HepG2 (cell line): ENCODE measurements at regions not wholly inside any gene's neighbourhood (a gene's known extent, or its start where the extent isn't known, plus 50 kb on each side); places are given as distances from the start of the nearest gene placed in this dataset.

Experiments
- ATAC-seq: fragments of 200-7000 bp; cut with Tn5 transposase; 3 replicates; pipeline ENCODE4 v1.9.1; 2020; ENCODE audit warnings: mild to moderate bottlenecking, moderate library complexity
- BruUV-seq: library from RNA; stranded (reverse); fragments of 400-500 nt; replicated peaks from 2 replicates; lab custom pipeline; 2021; lab: Mats Ljungman, UMichigan
- CTCF ChIA-PET: fragments of 300-600 bp; formaldehyde crosslinking; extraction: SDS; loops from one replicate; lab custom pipeline; 2021; ENCODE audit warnings: low total read pairs, inconsistent platforms, low intra/inter-chr PET ratio; lab: Yijun Ruan, JAX
- POLR2A ChIA-PET: fragments of 350-600 bp; sonication (Branson Sonifier 250); formaldehyde crosslinking; loops from one replicate; lab custom pipeline; 2020; ENCODE audit warnings: antibody characterized with exemption, inconsistent platforms; lab: Yijun Ruan, JAX
- DNase-seq: peaks from one replicate; pipeline ENCODE4 v3.0.0-alpha.2; 2015; ENCODE audit warnings: low spot score
- FAIRE-seq: peaks from 3 replicates; lab custom pipeline; 2011; peaks lifted over from hg19 to GRCh38; lab: Jason Lieb, UNC
- H2AFZ ChIP-seq: one replicate; pipeline ENCODE4 v1.6.1; 2011; ENCODE audit warnings: low read length, inconsistent platforms
- H3K27ac ChIP-seq: fragments of 300-600 bp; 3 replicates; pipeline ENCODE4 v1.8.0; 2011; ENCODE audit warnings: mixed run types, mild to moderate bottlenecking, mixed read lengths, low read length, inconsistent platforms; ENCODE audit not compliant: insufficient read depth; ENCODE audit errors: extremely low read length
- H3K27me3 ChIP-seq, 2 experiments: fragments of 200-600 bp in 1 of 2; 2 replicates in 1 of 2; 3 replicates in 1 of 2; pipeline versions ENCODE4 v1.6.0 to v1.8.0; 2011; ENCODE audit warnings: low read length in 2 of 2, mild to moderate bottlenecking in 2 of 2, moderate library complexity in 2 of 2, inconsistent platforms in 1 of 2; ENCODE audit not compliant: insufficient read depth in 2 of 2, control insufficient read depth in 1 of 2
- H3K36me3 ChIP-seq, 2 experiments: fragments of 200-600 bp in 1 of 2; replicated peaks in 1 of 2; 2 replicates in 1 of 2; 3 replicates in 1 of 2; pipeline versions ENCODE4 v1.5.1 to v1.8.0; 2011; ENCODE audit warnings: low read length in 2 of 2, inconsistent platforms in 1 of 2; ENCODE audit not compliant: insufficient read depth in 2 of 2, control insufficient read depth in 1 of 2
- H3K4me1 ChIP-seq: 2 replicates; pipeline ENCODE4 v1.5.1; 2012; ENCODE audit warnings: low read length, inconsistent platforms; ENCODE audit not compliant: insufficient read depth
- H3K4me2 ChIP-seq: 2 replicates; pipeline ENCODE4 v1.6.0; 2011; ENCODE audit warnings: low read depth, low read length, inconsistent platforms
- H3K4me3 ChIP-seq, 3 experiments: fragments of 200-600 bp in 1 of 3; sonication (generic), shearing (Covaris generic) in 1 of 3; replicated peaks in 1 of 3; 2 replicates each; pipeline ENCODE4 v1.5.1; 2011 to 2016; ENCODE audit warnings: low read length in 3 of 3, inconsistent platforms in 2 of 3, low read depth in 2 of 3, mild to moderate bottlenecking in 2 of 3, control low read depth in 1 of 3, mixed read lengths in 1 of 3; ENCODE audit not compliant: insufficient read depth in 1 of 3
- H3K79me2 ChIP-seq: one replicate; pipeline ENCODE4 v1.6.1; 2011; ENCODE audit warnings: low read length, inconsistent platforms; ENCODE audit not compliant: insufficient read depth
- H3K9ac ChIP-seq: 2 replicates; pipeline ENCODE4 v1.6.0; 2011; ENCODE audit warnings: mild to moderate bottlenecking, low read depth, low read length, inconsistent platforms; ENCODE audit not compliant: insufficient read depth
- H3K9me3 ChIP-seq: 2 replicates; pipeline ENCODE4 v1.5.1; 2012; ENCODE audit warnings: mild to moderate bottlenecking, low read length
- H4K20me1 ChIP-seq: 2 replicates; pipeline ENCODE4 v1.6.0; 2011; ENCODE audit warnings: inconsistent platforms, mild to moderate bottlenecking, low read length, moderate library complexity; ENCODE audit not compliant: insufficient read depth
- GTF3A ChIP-seq: sonication (generic); formaldehyde crosslinking; conservative IDR thresholded peaks from 2 replicates; pipeline ENCODE4 v1.4.0; 2020; ENCODE audit warnings: mild to moderate bottlenecking, missing genetic modification reagents
- HNF1B ChIP-seq: sonication (generic); formaldehyde crosslinking; IDR thresholded peaks from 2 replicates; pipeline ENCODE4 v1.5.1; 2020; ENCODE audit warnings: mild to moderate bottlenecking, moderate library complexity, missing genetic modification reagents
- NCOR1 ChIP-seq: fragments of 200-600 bp; sonication (generic); IDR thresholded peaks from 2 replicates; pipeline ENCODE4 v1.7.0; 2017; ENCODE audit warnings: antibody characterized with exemption, low read length, borderline replicate concordance
- PITX1 ChIP-seq: sonication (generic); formaldehyde crosslinking; IDR thresholded peaks from 2 replicates; pipeline ENCODE4 v1.5.1; 2020; ENCODE audit warnings: mild to moderate bottlenecking, missing genetic modification reagents
- SALL1 ChIP-seq: sonication (generic); formaldehyde crosslinking; IDR thresholded peaks from 2 replicates; pipeline ENCODE4 v1.8.0; 2022; ENCODE audit warnings: mild to moderate bottlenecking, missing genetic modification reagents
- TRAFD1 ChIP-seq: sonication (generic); formaldehyde crosslinking; IDR thresholded peaks from 2 replicates; pipeline ENCODE4 v1.5.1; 2020; ENCODE audit warnings: missing genetic modification reagents, mild to moderate bottlenecking, borderline replicate concordance
- USF2 ChIP-seq, 2 experiments: sonication (generic) in 1 of 2; formaldehyde crosslinking in 1 of 2; IDR thresholded peaks; 2 replicates each; pipeline versions ENCODE4 v1.5.1 to v1.6.1; 2011 to 2020; ENCODE audit warnings: borderline replicate concordance in 1 of 2, low read depth in 1 of 2, low read length in 1 of 2, mild to moderate bottlenecking in 1 of 2, missing genetic modification reagents in 1 of 2, moderate library complexity in 1 of 2
- ZNF280D ChIP-seq: sonication (generic); formaldehyde crosslinking; IDR thresholded peaks from 2 replicates; pipeline ENCODE4 v1.5.1; 2020; ENCODE audit warnings: mild to moderate bottlenecking, missing genetic modification reagents
- WGBS: methylation state at CpG from one replicate; pipeline ENCODE4 v1.1.6; 2017; ENCODE audit warnings: low lambda C conversion rate; 5-methylcytosine and 5-hydroxymethylcytosine counted together
- in situ Hi-C: cut with HindIII; loops from 2 replicates; pipeline ENCODE4 v1.10.0; 2017; ENCODE audit warnings: low pct_unique_long_range_greater_than_20kb; ENCODE audit not compliant: extremely low pct_ligation_motif_present
- intact Hi-C: fragments of 100-400 bp; cut with micrococcal nuclease; formaldehyde crosslinking; loops from one replicate; pipeline ENCODE4 v1.10.0; 2022; ENCODE audit not compliant: unreplicated experiment

- no peak for TF ChIP-seq TRAFD1 (CRISPR knock-in tag)
- no peak for TF ChIP-seq HNF1B (CRISPR knock-in tag)
- no peak for TF ChIP-seq ZNF280D (CRISPR knock-in tag)
Measured at GRCh38 chr1:59135761-59136255, 161.1 kb upstream of the FGGY start (continued).

GRCh38 chr1:59136541-59137275 lies 160.2 kb upstream of the FGGY start:
- Histone ChIP-seq H4K20me1 (no peaks in the 10 kb centered on the region), H3K9ac (no peak overlapping the region), H3K4me3 (no peak overlapping the region), H3K27me3 (peaks cover 0 to 4% of the 10 kb centered on the region in 2 experiments; a peak in 3 of 5 replicates), H3K4me1 (peaks cover 18% of the 10 kb centered on the region), H2AFZ (no peak overlapping the region), H3K36me3 (no peaks in the 10 kb centered on the region), H3K27ac (no peak overlapping the region), H3K9me3 (no peaks in the 10 kb centered on the region), H3K79me2 (no peaks in the 10 kb centered on the region), H3K4me2 (no peak overlapping the region)
- in situ Hi-C loops: no loop called here
- BruUV-seq: no TSS peak
- no peak for DNase-seq
- WGBS: 37% methylated on average over 6 of the region's 8 CpGs
- POLR2A ChIA-PET: no interaction called here
- no peak for FAIRE-seq
- CTCF ChIA-PET: no interaction called here
- intact Hi-C loops: no loop called here
- ATAC-seq: no peak
- TF ChIP-seq PITX1 (CRISPR knock-in tag): no peak
- TF ChIP-seq SALL1 (CRISPR knock-in tag): no peak
- TF ChIP-seq GTF3A (CRISPR knock-in tag): no peak
- TF ChIP-seq NCOR1: no peak
- 0 out of 2 replicates have a peak, but pooled peaks have one; percentile 19 for TF ChIP-seq USF2 (IDR thresholded peaks at IDR 0.05; ENCODE audit: low read depth, low read length)
- TF ChIP-seq USF2 (CRISPR knock-in tag; IDR thresholded peaks at IDR 0.05; ENCODE audit: borderline replicate concordance): no peak; the same call in 1 of the 2 replicates
